Mesenteric fat pad (tissue), 1 donor: ENCODE measurements at regions not wholly inside any gene's neighbourhood (a gene's known extent, or its start where the extent isn't known, plus 50 kb on each side); places are given as distances from the start of the nearest gene placed in this dataset.
"Not testable (repeated sequence)": the region's sequence is repeated elsewhere in the genome, so short reads cannot be mapped to it uniquely, and the experiment has no call there.

Experiments
- DNase-seq: peaks from one replicate; pipeline ENCODE4 v3.0.0-alpha.2; 2020; ENCODE audit warnings: low spot score
- donor health status: DM: yes; HTN: yes; CAD: no.

GRCh38 chr13:33411312-33411711 lies 125.8 kb upstream of the STARD13 start:
- no peak for DNase-seq

GRCh38 chr13:33415822-33416221 lies 130.3 kb upstream of the STARD13 start:
- no peak for DNase-seq

GRCh38 chr13:33418224-33418953 lies 132.8 kb upstream of the STARD13 start:
- not testable (repeated sequence) for DNase-seq

- not testable (repeated sequence) for DNase-seq
Measured at GRCh38 chr13:33420117-33420516, 134.6 kb upstream of the STARD13 start.

- DNase-seq = no peak
Measured at GRCh38 chr13:33426131-33426530, 140.6 kb upstream of the STARD13 start.

- no peak for DNase-seq
Measured at GRCh38 chr13:33433316-33433715, 147.8 kb upstream of the STARD13 start.

GRCh38 chr13:33434676-33435075 lies 149.1 kb upstream of the STARD13 start:
- DNase-seq = no peak

- no peak for DNase-seq
Measured at GRCh38 chr13:33435207-33435606, 149.7 kb upstream of the STARD13 start.

- no peak for DNase-seq
Measured at GRCh38 chr13:33438918-33439317, 153.4 kb upstream of the STARD13 start.

- DNase-seq = no peak
Measured at GRCh38 chr13:33441015-33441414, 155.5 kb upstream of the STARD13 start.

- no peak for DNase-seq
Measured at GRCh38 chr13:33445024-33445423, 159.5 kb upstream of the STARD13 start.

GRCh38 chr13:33445476-33445875 lies 159.9 kb upstream of the STARD13 start:
- no peak for DNase-seq

- DNase-seq = no peak
Measured at GRCh38 chr13:33446821-33447725, 161.5 kb upstream of the STARD13 start.

- no peak for DNase-seq
Measured at GRCh38 chr13:33448889-33449288, 163.3 kb upstream of the STARD13 start.

GRCh38 chr13:33450956-33451709 lies 165.6 kb upstream of the STARD13 start:
- no peak for DNase-seq

GRCh38 chr13:33452873-33453517 lies 167.4 kb upstream of the STARD13 start:
- no peak for DNase-seq

GRCh38 chr13:33453936-33454335 lies 168.4 kb upstream of the STARD13 start:
- DNase-seq = no peak

- no peak for DNase-seq
Measured at GRCh38 chr13:33454844-33455705, 169.5 kb upstream of the STARD13 start.

- no peak for DNase-seq
Measured at GRCh38 chr13:33459702-33460101, 174.1 kb upstream of the STARD13 start.

GRCh38 chr13:33462109-33462508 lies 176.6 kb upstream of the STARD13 start:
- no peak for DNase-seq
